ENCODE measurements at regions not wholly inside any gene's neighbourhood (a gene's known extent, or its start where the extent isn't known, plus 50 kb on each side); places are given as distances from the start of the nearest gene placed in this dataset.

DNA sequence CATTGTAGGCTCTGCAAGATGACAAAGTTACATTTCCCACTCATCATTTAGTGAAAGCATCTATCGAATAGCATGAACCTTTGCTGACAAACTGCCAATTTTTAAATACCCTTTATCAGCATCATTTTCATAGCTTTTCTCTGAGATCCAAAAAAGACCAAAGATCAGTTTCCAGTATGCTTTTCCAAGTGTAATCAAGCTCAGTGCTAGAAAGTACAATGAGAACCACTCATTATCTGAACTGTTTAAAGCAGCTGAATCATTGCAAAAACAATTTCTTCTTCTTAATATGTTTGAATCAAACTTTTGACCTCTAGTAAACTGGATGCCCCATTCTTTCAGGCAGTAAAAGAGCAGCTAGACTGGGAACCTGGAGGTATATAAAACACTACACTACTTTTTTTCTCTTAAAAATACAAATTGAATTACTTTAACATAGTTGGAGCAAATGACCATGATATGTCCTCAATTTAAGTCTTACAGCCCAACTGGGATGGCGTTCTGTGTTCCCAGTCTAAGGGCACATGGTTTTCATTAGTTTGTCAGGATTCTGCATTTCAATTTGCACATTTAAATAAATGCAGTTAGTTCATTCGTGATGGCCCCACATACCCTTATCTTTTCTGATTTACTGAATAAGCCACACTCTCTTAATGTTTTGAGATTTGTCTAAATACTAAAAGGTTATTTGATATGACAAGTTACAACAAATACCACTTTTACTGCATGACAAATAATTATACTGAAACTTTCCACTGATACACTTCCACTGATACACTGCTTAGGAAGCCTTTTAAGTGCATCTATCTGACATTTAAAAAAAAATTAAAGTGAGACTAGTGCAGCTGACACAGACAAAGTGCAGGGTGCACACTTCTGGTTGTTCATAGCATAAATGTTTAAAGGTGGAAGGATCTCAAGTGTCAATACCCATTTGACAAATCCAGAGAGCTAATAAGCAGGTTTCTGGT lies 146.0 kb upstream of the FRMD4B start:
- no peaks in the 10 kb centered on the region for H3K36me3 ChIP-seq
- H3K27ac ChIP-seq: no peak overlapping the region
- TF ChIP-seq, protein P1, sequence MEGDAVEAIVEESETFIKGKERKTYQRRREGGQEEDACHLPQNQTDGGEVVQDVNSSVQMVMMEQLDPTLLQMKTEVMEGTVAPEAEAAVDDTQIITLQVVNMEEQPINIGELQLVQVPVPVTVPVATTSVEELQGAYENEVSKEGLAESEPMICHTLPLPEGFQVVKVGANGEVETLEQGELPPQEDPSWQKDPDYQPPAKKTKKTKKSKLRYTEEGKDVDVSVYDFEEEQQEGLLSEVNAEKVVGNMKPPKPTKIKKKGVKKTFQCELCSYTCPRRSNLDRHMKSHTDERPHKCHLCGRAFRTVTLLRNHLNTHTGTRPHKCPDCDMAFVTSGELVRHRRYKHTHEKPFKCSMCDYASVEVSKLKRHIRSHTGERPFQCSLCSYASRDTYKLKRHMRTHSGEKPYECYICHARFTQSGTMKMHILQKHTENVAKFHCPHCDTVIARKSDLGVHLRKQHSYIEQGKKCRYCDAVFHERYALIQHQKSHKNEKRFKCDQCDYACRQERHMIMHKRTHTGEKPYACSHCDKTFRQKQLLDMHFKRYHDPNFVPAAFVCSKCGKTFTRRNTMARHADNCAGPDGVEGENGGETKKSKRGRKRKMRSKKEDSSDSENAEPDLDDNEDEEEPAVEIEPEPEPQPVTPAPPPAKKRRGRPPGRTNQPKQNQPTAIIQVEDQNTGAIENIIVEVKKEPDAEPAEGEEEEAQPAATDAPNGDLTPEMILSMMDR (IDR thresholded peaks at IDR 0.05): no peak
- DNase-seq (no peak), ATAC-seq (no peak)
- intact Hi-C loops (cut with DNase I): no loop called here
- H3K4me1 ChIP-seq: no peaks in the 10 kb centered on the region
- no peaks in the 10 kb centered on the region for H3K9me3 ChIP-seq
- no peaks in the 10 kb centered on the region for H3K27me3 ChIP-seq
- no peak overlapping the region for H3K4me3 ChIP-seq

DNA sequence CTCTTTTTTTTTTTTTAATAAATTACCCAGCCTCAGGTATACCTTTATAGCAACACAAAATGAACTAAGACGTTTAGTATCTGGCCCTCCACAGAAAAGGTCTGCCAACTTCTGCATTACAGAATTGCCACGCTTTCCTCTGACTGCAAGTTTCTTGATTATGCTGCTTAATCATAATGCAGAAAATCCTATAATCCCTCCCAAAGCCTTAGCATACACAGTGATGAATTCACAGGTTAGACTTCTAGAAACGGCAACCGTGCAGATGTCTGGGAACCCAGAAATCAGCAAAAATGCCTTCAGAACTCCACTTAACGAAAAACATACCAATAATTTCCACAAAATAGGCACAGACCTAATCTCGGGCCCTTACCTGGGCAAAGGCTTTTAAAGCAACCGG lies 144.7 kb upstream of the FRMD4B start:
- intact Hi-C loops (cut with DNase I): no loop called here
- ATAC-seq: no peak
- no peaks in the 10 kb centered on the region for H3K4me1 ChIP-seq
- H3K4me3 ChIP-seq: no peak overlapping the region
- H3K27me3 ChIP-seq: no peaks in the 10 kb centered on the region
- no peak overlapping the region for H3K27ac ChIP-seq
- no peaks in the 10 kb centered on the region for H3K36me3 ChIP-seq
- DNase-seq: no peak
- H3K9me3 ChIP-seq: no peaks in the 10 kb centered on the region
- TF ChIP-seq, protein P1 (IDR thresholded peaks at IDR 0.05): no peak

DNA sequence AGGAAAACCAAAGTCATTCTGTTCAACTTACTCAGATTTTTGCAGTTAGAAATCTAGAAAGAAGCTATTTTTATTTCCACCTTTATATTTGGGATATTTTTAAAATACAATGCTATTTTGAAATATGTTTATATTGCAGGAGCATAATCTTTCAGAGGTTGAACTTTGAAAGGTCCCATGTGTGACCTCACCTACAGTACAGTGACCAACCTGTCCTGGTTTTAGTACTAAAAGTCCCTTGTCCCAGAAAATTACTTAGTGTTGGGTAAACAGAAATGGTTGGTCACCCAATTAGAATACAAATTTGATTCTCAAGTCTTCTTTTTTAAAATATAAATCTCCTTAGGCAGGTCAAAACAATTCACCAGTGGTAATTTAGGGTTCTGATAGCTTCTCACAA lies 141.6 kb upstream of the FRMD4B start:
- H3K27ac ChIP-seq: no peak overlapping the region
- TF ChIP-seq, protein P1 (IDR thresholded peaks at IDR 0.05): no peak
- H3K4me3 ChIP-seq: no peak overlapping the region
- ATAC-seq (no peak), DNase-seq (no peak)
- no peaks in the 10 kb centered on the region for H3K27me3 ChIP-seq
- no peaks in the 10 kb centered on the region for H3K9me3 ChIP-seq
- intact Hi-C loops (cut with DNase I): no loop called here
- H3K4me1 ChIP-seq: no peaks in the 10 kb centered on the region
- H3K36me3 ChIP-seq: no peaks in the 10 kb centered on the region

DNA sequence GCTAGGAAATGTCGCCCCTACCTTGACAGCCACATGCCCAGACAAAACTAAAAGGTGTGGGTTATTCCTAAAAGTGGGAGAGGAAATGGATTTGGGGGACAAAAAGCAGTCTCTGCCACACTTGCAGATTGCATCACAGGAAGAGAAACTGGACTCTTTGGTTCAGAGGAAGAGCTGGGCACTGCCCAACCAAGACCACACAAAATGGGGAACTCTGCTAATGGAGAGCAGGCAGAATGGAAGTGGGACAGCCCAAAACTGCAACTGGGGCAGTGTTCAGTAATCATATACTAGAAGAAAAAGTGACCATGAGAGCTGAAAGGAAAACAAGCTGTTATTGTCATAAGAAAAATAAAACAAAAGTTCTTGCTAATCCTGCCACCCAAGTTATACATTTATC lies 138.9 kb upstream of the FRMD4B start:
- intact Hi-C loops (cut with DNase I): no loop called here
- peak; percentile 75 for ATAC-seq
- TF ChIP-seq, protein P1 (IDR thresholded peaks at IDR 0.05): no peak

DNA sequence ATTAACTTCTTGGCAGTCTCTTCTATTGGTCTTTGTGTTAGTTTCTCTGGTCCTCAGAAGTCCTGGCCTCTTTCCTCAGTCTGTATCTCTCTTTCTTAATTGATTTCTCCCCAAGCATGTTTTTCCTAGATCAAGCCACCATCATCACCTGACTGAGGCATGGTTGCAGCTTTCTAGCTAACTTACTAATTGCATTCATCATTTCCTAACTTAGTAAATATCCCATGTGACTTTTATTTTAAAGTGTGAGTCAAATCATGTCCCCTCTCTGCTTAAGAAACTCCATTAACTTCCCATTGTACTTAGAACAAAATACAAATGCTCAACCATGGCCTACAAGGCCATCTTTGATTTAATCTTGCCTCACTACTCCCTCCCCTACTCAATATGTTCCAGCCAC lies 135.4 kb upstream of the FRMD4B start:
- no peak for ATAC-seq
- TF ChIP-seq, protein P1 (IDR thresholded peaks at IDR 0.05): no peak
- no peaks in the 10 kb centered on the region for H3K36me3 ChIP-seq
- H3K9me3 ChIP-seq: no peaks in the 10 kb centered on the region
- no peak overlapping the region for H3K27ac ChIP-seq
- DNase-seq: no peak
- no peak overlapping the region for H3K4me3 ChIP-seq
- intact Hi-C loops (cut with DNase I): no loop called here
- H3K27me3 ChIP-seq: no peaks in the 10 kb centered on the region
- no peaks in the 10 kb centered on the region for H3K4me1 ChIP-seq

More for the DNA sequence above, 138.9 kb upstream of the FRMD4B start:
- Histone ChIP-seq H3K36me3 (no peaks in the 10 kb centered on the region), H3K4me1 (no peaks in the 10 kb centered on the region), H3K27ac (no peak overlapping the region), H3K9me3 (no peaks in the 10 kb centered on the region), H3K27me3 (no peaks in the 10 kb centered on the region), H3K4me3 (no peak overlapping the region)
- no peak for DNase-seq

All from upper lobe of right lung (tissue), 1 donor.